Bone marrow (tissue), 2 donors: ENCODE measurements at regions not wholly inside any gene's neighbourhood (a gene's known extent, or its start where the extent isn't known, plus 50 kb on each side); places are given as distances from the start of the nearest gene placed in this dataset.

Source experiments
- DNase-seq, 2 donors: peaks; one replicate each; lab custom pipeline; 2025; lab: John Stamatoyannopoulos, UW

DNA sequence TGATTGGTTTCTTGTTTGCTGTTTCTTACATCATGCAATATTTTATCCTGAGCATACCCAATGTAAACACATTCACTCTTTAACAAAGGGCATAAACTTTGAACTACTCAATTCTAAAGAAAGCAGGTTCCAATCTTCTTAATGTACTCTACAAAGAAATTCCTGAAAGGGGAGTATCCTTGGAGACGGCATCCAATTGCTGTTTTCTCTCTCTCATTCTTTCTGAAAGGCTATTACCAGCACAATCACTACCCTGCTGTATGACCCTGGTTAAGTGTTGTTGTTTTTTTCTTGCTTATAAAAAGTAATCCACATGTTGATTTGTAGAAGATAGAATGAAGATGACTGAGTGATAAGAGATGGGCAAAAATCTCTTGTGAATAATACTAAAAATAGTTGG, 176.0 kb downstream of the ZNF365 start:
- DNase-seq, result no peak

- DNase-seq, result no peak
Observed at GRCh38 chr10:62554632-62555199, 180.5 kb downstream of the ZNF365 start.

GRCh38 chr10:62559481-62560200, 185.5 kb downstream of the ZNF365 start:
- DNase-seq, result no peak

- no peak for DNase-seq
Observed at GRCh38 chr10:62560201-62560819, 186.1 kb downstream of the ZNF365 start.

- DNase-seq, result no peak
Observed at GRCh38 chr10:62561151-62561550, 187.0 kb downstream of the ZNF365 start.

DNA sequence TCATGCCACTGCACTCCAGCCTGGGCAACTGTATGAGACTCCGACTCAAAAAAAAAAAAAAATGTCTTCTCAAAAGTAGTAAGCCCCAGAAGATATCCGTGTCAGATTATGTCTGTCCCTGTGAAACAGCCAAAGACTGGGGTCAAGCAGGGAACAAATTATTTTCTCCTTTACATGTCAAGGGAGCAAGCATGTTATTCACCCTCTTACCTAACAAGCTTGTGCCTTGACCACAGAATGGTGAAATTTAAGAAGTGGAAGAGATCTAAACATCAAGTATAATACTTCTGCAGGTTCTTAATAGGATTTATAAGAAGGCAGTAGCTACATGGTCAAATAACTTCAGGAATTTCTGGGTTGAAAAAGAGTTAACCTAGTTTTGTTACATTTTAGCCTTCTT, 187.9 kb downstream of the ZNF365 start:
- DNase-seq, result no peak

- DNase-seq, result no peak
Observed at GRCh38 chr10:62562795-62563194, 188.6 kb downstream of the ZNF365 start.

DNA sequence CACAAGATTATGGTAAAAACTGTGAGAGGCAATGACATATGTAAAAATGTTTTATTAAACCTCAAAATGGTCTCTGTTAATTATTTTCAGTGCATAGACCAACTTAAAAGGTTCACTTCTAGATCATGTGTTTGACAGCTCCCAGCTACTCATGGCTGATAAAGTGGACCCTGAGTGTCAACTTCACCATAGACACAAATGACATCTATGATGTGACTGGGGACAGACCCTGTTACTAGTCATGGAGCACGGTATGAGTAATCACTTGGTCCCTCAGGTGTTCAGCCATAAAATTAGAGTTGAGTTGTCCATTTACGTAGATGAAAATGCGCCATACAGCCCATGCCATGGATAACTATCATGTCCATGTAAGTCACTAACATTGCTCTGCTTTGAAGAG, 199.8 kb downstream of the ZNF365 start:
- DNase-seq, result no peak

DNA sequence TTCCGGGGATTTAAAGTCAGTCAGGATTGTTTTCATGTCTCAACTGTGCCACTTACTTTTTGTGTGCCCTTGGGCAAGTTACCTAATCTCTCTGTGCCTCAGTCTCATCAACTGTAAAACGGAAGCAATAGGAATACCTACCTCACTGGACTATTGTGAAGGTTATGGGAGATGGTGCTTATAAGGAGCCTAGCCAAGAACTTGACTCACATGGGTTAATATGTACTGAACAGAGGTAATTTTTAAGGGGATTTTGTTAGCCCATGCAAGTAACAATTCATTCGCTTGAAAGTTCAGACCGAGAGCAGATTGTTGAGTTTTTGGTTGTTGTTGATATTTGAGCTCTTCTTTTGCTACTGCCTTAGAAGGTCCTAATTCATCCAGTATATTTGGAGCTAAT, 202.9 kb downstream of the ZNF365 start:
- DNase-seq, result no peak

DNA sequence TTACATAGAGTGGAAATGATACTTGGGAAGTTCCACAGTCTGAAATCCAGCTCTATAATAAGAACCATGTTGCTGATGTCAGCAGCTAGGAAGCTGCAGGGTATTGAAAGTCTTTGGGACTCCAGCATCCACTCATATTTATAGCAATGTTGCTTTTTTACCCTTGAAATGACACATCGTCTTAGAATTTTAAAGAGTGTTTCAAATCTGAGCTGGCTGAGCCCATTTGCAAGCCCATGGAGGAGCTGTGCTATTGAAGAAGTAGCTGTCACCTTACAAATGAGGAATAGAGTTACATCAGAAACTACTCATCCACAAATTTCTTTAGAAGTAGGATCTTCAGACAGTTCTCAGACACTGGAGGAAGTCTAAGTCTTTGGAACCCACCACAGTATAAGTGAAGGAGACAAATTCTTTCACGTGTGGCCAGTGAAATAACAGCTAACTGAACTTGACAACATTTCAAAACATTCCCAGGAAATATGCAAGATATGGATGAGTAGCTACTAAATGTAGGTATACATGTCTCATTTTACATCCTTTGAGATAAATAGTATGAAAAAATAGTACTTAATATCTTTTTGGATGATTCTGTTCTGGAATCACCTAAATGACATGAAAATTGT, 203.6 kb downstream of the ZNF365 start:
- no peak for DNase-seq

GRCh38 chr10:62578301-62578700, 204.1 kb downstream of the ZNF365 start:
- no peak for DNase-seq

DNA sequence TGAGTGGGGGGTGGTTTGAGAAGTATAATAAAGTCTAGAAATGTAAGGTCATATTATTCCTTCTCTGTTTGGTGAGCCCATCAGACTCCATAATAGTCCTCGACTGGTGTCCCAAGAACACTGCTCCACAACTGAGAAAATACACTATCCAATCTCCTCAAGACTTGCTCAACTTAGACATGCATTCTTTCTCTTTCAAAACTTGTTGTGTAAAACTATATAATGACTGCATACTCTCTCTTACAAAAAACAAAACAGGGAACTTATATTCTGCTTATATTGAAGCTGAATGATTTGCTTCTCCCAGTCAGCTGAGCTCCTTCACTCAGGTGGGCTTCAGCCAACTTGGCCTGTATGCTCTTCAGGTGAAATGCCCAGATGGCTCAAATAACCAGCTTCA, 204.7 kb downstream of the ZNF365 start:
- no peak for DNase-seq

DNA sequence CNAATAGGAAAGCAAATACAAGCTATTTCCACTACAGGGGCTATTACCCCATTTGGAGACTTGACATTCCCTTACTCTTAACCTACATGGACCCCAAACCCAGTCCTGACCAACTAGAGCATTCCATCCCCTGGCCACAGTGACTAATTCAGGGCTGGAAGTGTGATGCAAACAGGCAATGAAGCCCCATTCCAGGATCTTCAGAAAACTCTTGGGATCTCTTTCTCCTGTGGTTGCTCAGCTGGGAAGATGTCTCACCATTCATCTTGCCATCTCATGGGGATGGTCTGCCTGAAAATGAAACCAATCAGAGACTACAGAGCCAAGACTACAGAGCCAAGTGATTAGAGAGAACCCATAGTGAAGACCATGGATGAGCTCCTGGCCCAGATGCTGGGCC, 206.2 kb downstream of the ZNF365 start:
- DNase-seq, result no peak

DNA sequence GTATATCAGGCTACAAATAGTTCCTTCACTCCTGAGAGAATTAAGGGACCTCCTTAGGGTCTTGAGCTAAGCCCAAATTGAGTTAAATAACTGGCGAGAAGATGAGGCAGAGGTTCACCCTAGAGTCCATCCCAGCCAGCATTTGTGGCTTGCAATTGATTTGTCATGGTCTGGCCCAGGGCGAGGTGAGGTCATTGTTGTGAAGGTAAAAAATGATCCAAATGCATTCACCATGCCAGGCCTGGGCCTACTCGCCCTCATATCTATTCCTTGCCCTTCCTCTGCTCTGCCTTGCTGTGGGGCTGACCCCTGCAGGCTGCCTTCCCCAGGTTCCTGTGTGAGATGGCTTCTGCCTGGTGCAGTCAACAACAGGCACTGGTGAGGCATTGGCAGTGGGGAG, 207.2 kb downstream of the ZNF365 start:
- no peak for DNase-seq

- DNase-seq, result no peak
Observed at GRCh38 chr10:62582101-62582705, 208.0 kb downstream of the ZNF365 start.

DNA sequence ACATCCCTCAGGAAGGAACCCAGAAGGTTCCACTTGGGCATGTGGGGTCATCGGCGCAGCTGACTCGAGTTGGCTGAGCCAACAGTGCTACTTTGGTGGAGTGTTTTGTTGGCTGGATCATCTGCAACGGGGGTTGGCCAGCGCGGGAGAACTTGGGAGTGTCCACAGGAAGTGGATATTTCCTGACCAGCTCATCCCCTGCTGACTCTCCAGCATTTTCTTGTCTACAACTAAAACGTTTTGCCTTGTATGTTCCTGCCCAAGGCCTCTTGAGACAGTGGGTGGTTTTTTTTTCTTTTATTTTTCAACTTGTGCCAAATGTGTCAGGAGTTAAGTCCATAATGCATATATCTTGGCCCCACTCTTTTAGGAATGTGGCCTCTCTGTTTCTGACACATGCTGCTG, 208.6 kb downstream of the ZNF365 start:
- DNase-seq, result no peak

- no peak for DNase-seq
Observed at GRCh38 chr10:62583876-62584615, 209.9 kb downstream of the ZNF365 start.

GRCh38 chr10:62584731-62585130, 210.6 kb downstream of the ZNF365 start:
- DNase-seq, result no peak

DNA sequence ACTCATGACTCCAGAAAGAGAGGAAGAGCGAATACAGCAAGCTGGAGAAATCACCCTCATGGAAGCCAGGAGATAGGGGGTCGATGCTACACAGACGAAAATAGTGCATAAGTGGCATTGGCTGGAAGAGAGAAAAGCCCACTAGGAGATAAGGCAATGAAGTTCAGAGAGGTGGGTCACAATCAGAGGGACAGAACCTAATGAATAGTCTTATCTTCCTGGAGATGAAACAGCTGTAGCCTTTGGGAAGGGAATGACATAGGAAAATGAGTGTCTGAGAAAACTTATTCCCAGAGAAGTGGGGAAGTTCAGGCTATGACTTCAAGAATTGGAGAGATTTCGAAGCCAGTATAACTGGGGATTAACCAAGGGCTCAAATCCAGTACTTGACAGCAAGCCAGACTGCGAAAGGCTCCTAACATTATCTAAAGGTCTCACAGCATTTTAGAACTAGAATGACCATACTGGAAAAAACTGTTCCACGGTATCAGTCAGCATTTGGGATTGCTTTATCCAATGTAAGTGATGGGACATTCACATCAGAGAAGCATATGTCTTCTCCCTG, 211.1 kb downstream of the ZNF365 start:
- DNase-seq, result no peak

DNA sequence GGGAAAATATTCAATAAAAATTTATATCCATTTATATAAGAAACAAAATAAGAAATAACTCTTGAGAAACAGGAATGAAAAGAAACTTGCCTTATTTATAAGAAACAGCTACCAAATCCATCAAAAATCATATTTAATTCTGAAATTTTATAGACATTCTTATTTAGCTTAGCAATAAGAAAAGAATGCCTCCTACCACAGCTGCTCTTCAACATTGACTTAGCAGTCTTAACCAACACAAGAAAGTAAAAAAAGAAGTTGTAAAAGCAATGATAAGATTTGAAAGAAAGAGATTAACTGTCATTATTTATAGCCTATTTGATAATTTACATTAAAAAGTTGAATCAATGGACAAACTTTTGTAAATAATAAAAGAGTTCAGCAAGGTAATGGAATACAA, 212.8 kb downstream of the ZNF365 start:
- DNase-seq, result no peak

- no peak for DNase-seq
Observed at GRCh38 chr10:62588116-62588515, 213.9 kb downstream of the ZNF365 start.

- DNase-seq, result no peak
Observed at GRCh38 chr10:62589689-62590088, 214.8 kb upstream of the ADO start.
